SK-N-SH (cell line): ENCODE measurements at regions not wholly inside any gene's neighbourhood (a gene's known extent, or its start where the extent isn't known, plus 50 kb on each side); places are given as distances from the start of the nearest gene placed in this dataset.

Experiments
- CTCF ChIA-PET: fragments of 300-600, 350-600 bp; formaldehyde crosslinking; extraction: SDS; loops from one replicate; lab custom pipeline; 2021; lab: Yijun Ruan, JAX
- POLR2A ChIA-PET: fragments of 350-600 bp; sonication (Branson Sonifier 250); formaldehyde crosslinking; extraction: SDS; loops from one replicate; lab custom pipeline; 2020; ENCODE audit warnings: antibody characterized with exemption, inconsistent platforms; lab: Yijun Ruan, JAX
- DNase-seq: peaks from one replicate; pipeline ENCODE4 v3.0.0; 2012
- H2AFZ ChIP-seq: fragments of 200-600 bp; sonication (generic); 2 replicates; pipeline ENCODE4 v1.8.1; 2016; ENCODE audit warnings: antibody characterized with exemption, mild to moderate bottlenecking, low read depth
- H3F3A ChIP-seq: fragments of 200-600 bp; sonication (generic); replicated peaks from 2 replicates; pipeline ENCODE3; 2016; ENCODE audit warnings: antibody characterized with exemption, mild to moderate bottlenecking; ENCODE audit not compliant: insufficient read depth
- H3K27ac ChIP-seq, 2 experiments: fragments of 200-500 bp in 1 of 2; fragments of 200-600 bp in 1 of 2; sonication (Bioruptor generic) in 1 of 2; sonication (generic), shearing (Covaris generic) in 1 of 2; 2 replicates each; pipeline versions ENCODE4 v1.5.1 to v1.6.1; 2014 to 2016; ENCODE audit warnings: low read depth in 2 of 2, inconsistent platforms in 1 of 2, low read length in 1 of 2, mild to moderate bottlenecking in 1 of 2, mixed read lengths in 1 of 2
- H3K27me3 ChIP-seq: fragments of 200-600 bp; sonication (generic), shearing (Covaris generic); 2 replicates; pipeline ENCODE4 v1.6.1; 2016; ENCODE audit warnings: mixed run types; ENCODE audit not compliant: insufficient read depth
- H3K36me3 ChIP-seq, 2 experiments: fragments of 200-500 bp in 1 of 2; fragments of 200-600 bp in 1 of 2; sonication (Bioruptor generic) in 1 of 2; sonication (generic) in 1 of 2; replicated peaks in 1 of 2; 2 replicates each; pipeline versions ENCODE3 to v1.5.1; 2014 to 2016; ENCODE audit warnings: low read length in 1 of 2, mild to moderate bottlenecking in 1 of 2; ENCODE audit not compliant: insufficient read depth in 2 of 2, control insufficient read depth in 1 of 2
- H3K4me1 ChIP-seq, 2 experiments: fragments of 200-500 bp in 1 of 2; fragments of 200-600 bp in 1 of 2; sonication (Bioruptor generic) in 1 of 2; sonication (generic), shearing (Covaris generic) in 1 of 2; 2 replicates each; pipeline versions ENCODE4 v1.5.1 to v1.6.1; 2014 to 2016; ENCODE audit warnings: low read depth in 1 of 2, low read length in 1 of 2, mixed run types in 1 of 2; ENCODE audit not compliant: insufficient read depth in 2 of 2, control insufficient read depth in 1 of 2
- H3K4me2 ChIP-seq: fragments of 200-600 bp; sonication (generic), shearing (Covaris generic); 2 replicates; pipeline ENCODE4 v1.6.1; 2017; ENCODE audit warnings: mixed run types
- H3K4me3 ChIP-seq, 2 experiments: fragments of 200-500 bp in 1 of 2; fragments of 200-600 bp in 1 of 2; sonication (Bioruptor generic) in 1 of 2; sonication (generic), shearing (Covaris generic) in 1 of 2; 2 replicates each; pipeline versions ENCODE4 v1.5.1 to v1.8.1; 2014 to 2016; ENCODE audit warnings: low read depth in 2 of 2, inconsistent platforms in 1 of 2, low read length in 1 of 2, mild to moderate bottlenecking in 1 of 2, mixed read lengths in 1 of 2, moderate library complexity in 1 of 2
- H3K79me2 ChIP-seq: fragments of 200-600 bp; sonication (generic); 2 replicates; pipeline ENCODE4 v1.8.1; 2017; ENCODE audit warnings: mild to moderate bottlenecking; ENCODE audit not compliant: insufficient read depth
- H3K9ac ChIP-seq: fragments of 200-600 bp; sonication (generic); 2 replicates; pipeline ENCODE4 v1.6.1; 2017; ENCODE audit warnings: mixed run types
- H3K9me2 ChIP-seq: fragments of 200-600 bp; sonication (generic); 2 replicates; pipeline ENCODE4 v1.6.1; 2017; ENCODE audit warnings: mixed run types
- H3K9me3 ChIP-seq: fragments of 200-600 bp; sonication (generic); 2 replicates; pipeline ENCODE4 v1.6.1; 2017; ENCODE audit warnings: mixed run types, mild to moderate bottlenecking, moderate library complexity
- H4K20me1 ChIP-seq: fragments of 200-600 bp; sonication (generic); 2 replicates; pipeline ENCODE4 v1.6.1; 2017; ENCODE audit warnings: mild to moderate bottlenecking, mixed run types; ENCODE audit not compliant: insufficient read depth
- CHD2 ChIP-seq: fragments of 150-350 bp; IDR thresholded peaks from 2 replicates; pipeline ENCODE4 v1.6.1; 2018; ENCODE audit warnings: low read length; ENCODE audit not compliant: partially characterized antibody
- EP300 ChIP-seq, 2 experiments: IDR thresholded peaks; 2 replicates each; pipeline versions ENCODE4 v1.4.0 to v1.6.1; 2012; ENCODE audit warnings: borderline replicate concordance in 1 of 2, low read depth in 1 of 2, low read length in 1 of 2
- EZH2phosphoT487 ChIP-seq: fragments of 200-600 bp; sonication (generic); IDR thresholded peaks from 2 replicates; pipeline ENCODE4 v1.6.1; 2017; ENCODE audit warnings: low read depth, mixed run types, mild to moderate bottlenecking, antibody characterized with exemption, moderate library complexity, borderline replicate concordance
- FOSL2 ChIP-seq: IDR thresholded peaks from 2 replicates; pipeline ENCODE4 v1.4.0; 2012; ENCODE audit warnings: low read depth, mild to moderate bottlenecking, moderate library complexity, borderline replicate concordance
- FOXM1 ChIP-seq: IDR thresholded peaks from 2 replicates; pipeline ENCODE4 v1.4.0; 2012; ENCODE audit warnings: low read depth, mild to moderate bottlenecking
- JUND ChIP-seq: IDR thresholded peaks from 2 replicates; pipeline ENCODE4 v1.4.0; 2012
- MXI1 ChIP-seq: IDR thresholded peaks from 2 replicates; pipeline ENCODE4 v1.6.1; 2012; ENCODE audit warnings: mild to moderate bottlenecking, low read depth, low read length, improper control_type of control experiment
- NFIC ChIP-seq: IDR thresholded peaks from 2 replicates; pipeline ENCODE4 v1.4.0; 2012; ENCODE audit warnings: borderline replicate concordance
- POLR2AphosphoS5 ChIP-seq: IDR thresholded peaks from 2 replicates; pipeline ENCODE4 v1.6.1; 2012; ENCODE audit warnings: low read depth, low read length
- SIN3A ChIP-seq: IDR thresholded peaks from 2 replicates; pipeline ENCODE4 v1.6.1; 2012; ENCODE audit warnings: low read depth, mild to moderate bottlenecking, low read length, moderate library complexity, borderline replicate concordance
- TAF1 ChIP-seq: IDR thresholded peaks from 2 replicates; pipeline ENCODE4 v1.6.1; 2012; ENCODE audit warnings: low read depth, mild to moderate bottlenecking, low read length, moderate library complexity, borderline replicate concordance
- TCF12 ChIP-seq: IDR thresholded peaks from 2 replicates; pipeline ENCODE4 v1.4.0; 2012
- TEAD4 ChIP-seq: IDR thresholded peaks from 2 replicates; pipeline ENCODE4 v1.4.0; 2012; ENCODE audit warnings: mild to moderate bottlenecking, borderline replicate concordance; ENCODE audit not compliant: insufficient read depth
- WGBS: methylation state at CpG from one replicate; pipeline ENCODE4 v1.1.6; 2017; ENCODE audit warnings: low lambda C conversion rate; 5-methylcytosine and 5-hydroxymethylcytosine counted together
- TF ChIP-seq, protein P1 (sequence below): IDR thresholded peaks from 2 replicates; pipeline ENCODE4 v1.4.0; 2012; ENCODE audit warnings: low read depth, borderline replicate concordance
- TF ChIP-seq, protein P2 (sequence below): IDR thresholded peaks from 2 replicates; pipeline ENCODE4 v1.4.0; 2012; ENCODE audit warnings: low read depth, borderline replicate concordance
- TF ChIP-seq, protein P3 (sequence below): IDR thresholded peaks from 2 replicates; pipeline ENCODE4 v1.4.0; 2012; ENCODE audit warnings: low read depth
- TF ChIP-seq, protein P4 (sequence below): fragments of 150-350 bp; IDR thresholded peaks from 2 replicates; pipeline ENCODE4 v1.6.1; 2017; ENCODE audit warnings: antibody characterized with exemption, low read length, low read depth, borderline replicate concordance
- TF ChIP-seq, protein P5 (sequence below): fragments of 150-350 bp; IDR thresholded peaks from 2 replicates; pipeline ENCODE4 v1.6.1; 2016; ENCODE audit warnings: mild to moderate bottlenecking, low read depth, low read length
- TF ChIP-seq, protein P6 (sequence below): IDR thresholded peaks from 2 replicates; pipeline ENCODE4; 2012
- TF ChIP-seq, protein P7 (sequence below): fragments of 200-600 bp; sonication (generic); IDR thresholded peaks from 2 replicates; pipeline ENCODE4 v1.6.1; 2017; ENCODE audit warnings: antibody characterized with exemption, mild to moderate bottlenecking, moderate library complexity

DNA sequence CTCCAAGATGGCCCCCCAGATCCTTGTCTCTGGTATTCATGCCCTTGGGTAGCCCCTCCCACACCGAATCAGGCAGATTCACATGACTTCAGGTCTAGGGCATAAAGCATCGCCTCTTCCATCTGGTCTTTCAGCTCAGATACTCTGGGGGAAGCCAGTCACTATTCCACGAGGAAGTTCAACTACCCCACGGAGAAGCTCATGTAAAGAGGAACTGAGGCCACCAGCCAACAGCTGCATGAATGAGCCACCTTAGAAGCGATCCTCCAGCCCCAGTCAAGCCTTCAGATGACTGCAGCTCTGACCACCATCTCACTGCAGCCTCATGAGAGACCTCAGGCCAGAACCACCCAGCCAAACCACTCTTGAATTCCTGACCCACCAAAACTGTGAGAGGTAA is 54.1 kb downstream of the SOCS3 start:
- H3K4me2 ChIP-seq = no peak overlapping the region
- H3K9me3 ChIP-seq = no peaks in the 10 kb centered on the region
- no peaks in the 10 kb centered on the region for H3K9me2 ChIP-seq
- ChIA-PET POLR2A (no interaction called here), CTCF (interaction anchor here (1.0 to 4.7 kb wide), 8 partner anchors 8 to 116 kb away, joined by 3 to 19 read pairs (median 6); partner anchors contain the start of gene SOCS3)
- DNase-seq = no peak
- H2AFZ ChIP-seq = no peak overlapping the region
- H3K4me1 ChIP-seq = peaks cover 0 to 12% of the 10 kb centered on the region in 2 experiments; a peak in 1 of 4 replicates
- no peaks in the 10 kb centered on the region for H3K79me2 ChIP-seq
- no peaks in the 10 kb centered on the region for H3K36me3 ChIP-seq
- 83% methylated on average over 5 of the region's 5 CpGs for WGBS
- H3K27me3 ChIP-seq = no peaks in the 10 kb centered on the region
- H4K20me1 ChIP-seq = no peaks in the 10 kb centered on the region
- peaks cover 4% of the 10 kb centered on the region for H3F3A ChIP-seq
- H3K27ac ChIP-seq = no peak overlapping the region
- no peak overlapping the region for H3K9ac ChIP-seq
- no peak overlapping the region for H3K4me3 ChIP-seq
- TF ChIP-seq EZH2phosphoT487 (no peak), TCF12 (no peak), MXI1 (no peak), EP300 (IDR thresholded peaks at IDR 0.05; ENCODE audit: borderline replicate concordance in 1 of 2, low read depth in 1 of 2, low read length in 1 of 2) (no peak), CHD2 (no peak), TEAD4 (no peak), FOXM1 (no peak), FOSL2 (no peak), POLR2AphosphoS5 (no peak), TAF1 (no peak), NFIC (no peak), SIN3A (no peak), JUND (no peak)
- TF ChIP-seq, protein P1, sequence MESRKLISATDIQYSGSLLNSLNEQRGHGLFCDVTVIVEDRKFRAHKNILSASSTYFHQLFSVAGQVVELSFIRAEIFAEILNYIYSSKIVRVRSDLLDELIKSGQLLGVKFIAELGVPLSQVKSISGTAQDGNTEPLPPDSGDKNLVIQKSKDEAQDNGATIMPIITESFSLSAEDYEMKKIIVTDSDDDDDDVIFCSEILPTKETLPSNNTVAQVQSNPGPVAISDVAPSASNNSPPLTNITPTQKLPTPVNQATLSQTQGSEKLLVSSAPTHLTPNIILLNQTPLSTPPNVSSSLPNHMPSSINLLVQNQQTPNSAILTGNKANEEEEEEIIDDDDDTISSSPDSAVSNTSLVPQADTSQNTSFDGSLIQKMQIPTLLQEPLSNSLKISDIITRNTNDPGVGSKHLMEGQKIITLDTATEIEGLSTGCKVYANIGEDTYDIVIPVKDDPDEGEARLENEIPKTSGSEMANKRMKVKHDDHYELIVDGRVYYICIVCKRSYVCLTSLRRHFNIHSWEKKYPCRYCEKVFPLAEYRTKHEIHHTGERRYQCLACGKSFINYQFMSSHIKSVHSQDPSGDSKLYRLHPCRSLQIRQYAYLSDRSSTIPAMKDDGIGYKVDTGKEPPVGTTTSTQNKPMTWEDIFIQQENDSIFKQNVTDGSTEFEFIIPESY = no peak
- TF ChIP-seq, protein P2, sequence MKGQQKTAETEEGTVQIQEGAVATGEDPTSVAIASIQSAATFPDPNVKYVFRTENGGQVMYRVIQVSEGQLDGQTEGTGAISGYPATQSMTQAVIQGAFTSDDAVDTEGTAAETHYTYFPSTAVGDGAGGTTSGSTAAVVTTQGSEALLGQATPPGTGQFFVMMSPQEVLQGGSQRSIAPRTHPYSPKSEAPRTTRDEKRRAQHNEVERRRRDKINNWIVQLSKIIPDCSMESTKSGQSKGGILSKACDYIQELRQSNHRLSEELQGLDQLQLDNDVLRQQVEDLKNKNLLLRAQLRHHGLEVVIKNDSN = no peak
- TF ChIP-seq, protein P3, sequence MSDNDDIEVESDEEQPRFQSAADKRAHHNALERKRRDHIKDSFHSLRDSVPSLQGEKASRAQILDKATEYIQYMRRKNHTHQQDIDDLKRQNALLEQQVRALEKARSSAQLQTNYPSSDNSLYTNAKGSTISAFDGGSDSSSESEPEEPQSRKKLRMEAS = no peak
- TF ChIP-seq, protein P4, sequence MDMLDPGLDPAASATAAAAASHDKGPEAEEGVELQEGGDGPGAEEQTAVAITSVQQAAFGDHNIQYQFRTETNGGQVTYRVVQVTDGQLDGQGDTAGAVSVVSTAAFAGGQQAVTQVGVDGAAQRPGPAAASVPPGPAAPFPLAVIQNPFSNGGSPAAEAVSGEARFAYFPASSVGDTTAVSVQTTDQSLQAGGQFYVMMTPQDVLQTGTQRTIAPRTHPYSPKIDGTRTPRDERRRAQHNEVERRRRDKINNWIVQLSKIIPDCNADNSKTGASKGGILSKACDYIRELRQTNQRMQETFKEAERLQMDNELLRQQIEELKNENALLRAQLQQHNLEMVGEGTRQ = no peak
- TF ChIP-seq, protein P5, sequence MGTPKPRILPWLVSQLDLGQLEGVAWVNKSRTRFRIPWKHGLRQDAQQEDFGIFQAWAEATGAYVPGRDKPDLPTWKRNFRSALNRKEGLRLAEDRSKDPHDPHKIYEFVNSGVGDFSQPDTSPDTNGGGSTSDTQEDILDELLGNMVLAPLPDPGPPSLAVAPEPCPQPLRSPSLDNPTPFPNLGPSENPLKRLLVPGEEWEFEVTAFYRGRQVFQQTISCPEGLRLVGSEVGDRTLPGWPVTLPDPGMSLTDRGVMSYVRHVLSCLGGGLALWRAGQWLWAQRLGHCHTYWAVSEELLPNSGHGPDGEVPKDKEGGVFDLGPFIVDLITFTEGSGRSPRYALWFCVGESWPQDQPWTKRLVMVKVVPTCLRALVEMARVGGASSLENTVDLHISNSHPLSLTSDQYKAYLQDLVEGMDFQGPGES = no peak
- TF ChIP-seq, protein P6, sequence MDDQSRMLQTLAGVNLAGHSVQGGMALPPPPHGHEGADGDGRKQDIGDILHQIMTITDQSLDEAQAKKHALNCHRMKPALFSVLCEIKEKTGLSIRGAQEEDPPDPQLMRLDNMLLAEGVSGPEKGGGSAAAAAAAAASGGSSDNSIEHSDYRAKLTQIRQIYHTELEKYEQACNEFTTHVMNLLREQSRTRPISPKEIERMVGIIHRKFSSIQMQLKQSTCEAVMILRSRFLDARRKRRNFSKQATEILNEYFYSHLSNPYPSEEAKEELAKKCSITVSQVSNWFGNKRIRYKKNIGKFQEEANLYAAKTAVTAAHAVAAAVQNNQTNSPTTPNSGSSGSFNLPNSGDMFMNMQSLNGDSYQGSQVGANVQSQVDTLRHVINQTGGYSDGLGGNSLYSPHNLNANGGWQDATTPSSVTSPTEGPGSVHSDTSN = no peak
- TF ChIP-seq, protein P7, sequence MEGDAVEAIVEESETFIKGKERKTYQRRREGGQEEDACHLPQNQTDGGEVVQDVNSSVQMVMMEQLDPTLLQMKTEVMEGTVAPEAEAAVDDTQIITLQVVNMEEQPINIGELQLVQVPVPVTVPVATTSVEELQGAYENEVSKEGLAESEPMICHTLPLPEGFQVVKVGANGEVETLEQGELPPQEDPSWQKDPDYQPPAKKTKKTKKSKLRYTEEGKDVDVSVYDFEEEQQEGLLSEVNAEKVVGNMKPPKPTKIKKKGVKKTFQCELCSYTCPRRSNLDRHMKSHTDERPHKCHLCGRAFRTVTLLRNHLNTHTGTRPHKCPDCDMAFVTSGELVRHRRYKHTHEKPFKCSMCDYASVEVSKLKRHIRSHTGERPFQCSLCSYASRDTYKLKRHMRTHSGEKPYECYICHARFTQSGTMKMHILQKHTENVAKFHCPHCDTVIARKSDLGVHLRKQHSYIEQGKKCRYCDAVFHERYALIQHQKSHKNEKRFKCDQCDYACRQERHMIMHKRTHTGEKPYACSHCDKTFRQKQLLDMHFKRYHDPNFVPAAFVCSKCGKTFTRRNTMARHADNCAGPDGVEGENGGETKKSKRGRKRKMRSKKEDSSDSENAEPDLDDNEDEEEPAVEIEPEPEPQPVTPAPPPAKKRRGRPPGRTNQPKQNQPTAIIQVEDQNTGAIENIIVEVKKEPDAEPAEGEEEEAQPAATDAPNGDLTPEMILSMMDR = no peak
- TF ChIP-seq, all 33 proteins: peak for 0
